Panc1 (cell line): ENCODE measurements at regions not wholly inside any gene's neighbourhood (a gene's known extent, or its start where the extent isn't known, plus 50 kb on each side); places are given as distances from the start of the nearest gene placed in this dataset.

Source experiments
- TF ChIP-seq, protein P1 (sequence below): fragments of 450-650 bp; IDR thresholded peaks from 2 replicates; pipeline ENCODE4 v1.5.1; 2017; ENCODE audit warnings: mild to moderate bottlenecking
- TF ChIP-seq, protein P2 (sequence below), 2 experiments: IDR thresholded peaks; 2 replicates each; pipeline ENCODE4 v1.6.1; 2011 to 2012; ENCODE audit warnings: low read depth in 2 of 2, control low read depth in 1 of 2, low read length in 1 of 2, mild to moderate bottlenecking in 1 of 2, moderate library complexity in 1 of 2; ENCODE audit not compliant: insufficient read depth in 1 of 2

DNA sequence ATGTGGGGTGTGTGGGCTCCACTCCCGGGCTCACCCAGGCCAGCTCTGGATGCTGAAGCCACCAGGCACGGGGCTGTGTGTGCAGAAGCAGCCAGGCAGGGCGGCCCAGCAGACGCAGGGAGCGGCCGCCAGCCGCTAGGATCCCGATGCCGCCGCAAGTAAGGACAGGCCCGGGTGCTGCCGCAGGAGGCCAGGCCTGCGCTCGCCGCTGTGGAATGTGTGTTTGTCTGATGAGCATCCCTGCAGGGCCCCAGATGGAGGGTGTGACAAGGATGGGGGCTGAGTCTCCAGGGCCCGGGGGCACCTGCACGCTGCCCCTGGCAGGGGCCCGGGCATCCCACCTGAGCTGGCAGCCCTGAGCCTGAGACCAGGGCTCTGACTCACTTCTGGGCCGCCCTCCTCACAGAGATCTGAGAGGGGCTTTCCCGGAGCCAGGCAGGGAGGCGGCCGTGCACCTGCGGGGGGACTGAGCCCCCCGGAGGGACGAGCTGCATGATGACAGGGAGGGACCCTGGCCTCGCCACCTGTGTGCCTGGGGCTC is 101.5 kb downstream of the FOXL3 start:
- TF ChIP-seq, protein P1, sequence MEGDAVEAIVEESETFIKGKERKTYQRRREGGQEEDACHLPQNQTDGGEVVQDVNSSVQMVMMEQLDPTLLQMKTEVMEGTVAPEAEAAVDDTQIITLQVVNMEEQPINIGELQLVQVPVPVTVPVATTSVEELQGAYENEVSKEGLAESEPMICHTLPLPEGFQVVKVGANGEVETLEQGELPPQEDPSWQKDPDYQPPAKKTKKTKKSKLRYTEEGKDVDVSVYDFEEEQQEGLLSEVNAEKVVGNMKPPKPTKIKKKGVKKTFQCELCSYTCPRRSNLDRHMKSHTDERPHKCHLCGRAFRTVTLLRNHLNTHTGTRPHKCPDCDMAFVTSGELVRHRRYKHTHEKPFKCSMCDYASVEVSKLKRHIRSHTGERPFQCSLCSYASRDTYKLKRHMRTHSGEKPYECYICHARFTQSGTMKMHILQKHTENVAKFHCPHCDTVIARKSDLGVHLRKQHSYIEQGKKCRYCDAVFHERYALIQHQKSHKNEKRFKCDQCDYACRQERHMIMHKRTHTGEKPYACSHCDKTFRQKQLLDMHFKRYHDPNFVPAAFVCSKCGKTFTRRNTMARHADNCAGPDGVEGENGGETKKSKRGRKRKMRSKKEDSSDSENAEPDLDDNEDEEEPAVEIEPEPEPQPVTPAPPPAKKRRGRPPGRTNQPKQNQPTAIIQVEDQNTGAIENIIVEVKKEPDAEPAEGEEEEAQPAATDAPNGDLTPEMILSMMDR = no peak
- TF ChIP-seq, protein P2, sequence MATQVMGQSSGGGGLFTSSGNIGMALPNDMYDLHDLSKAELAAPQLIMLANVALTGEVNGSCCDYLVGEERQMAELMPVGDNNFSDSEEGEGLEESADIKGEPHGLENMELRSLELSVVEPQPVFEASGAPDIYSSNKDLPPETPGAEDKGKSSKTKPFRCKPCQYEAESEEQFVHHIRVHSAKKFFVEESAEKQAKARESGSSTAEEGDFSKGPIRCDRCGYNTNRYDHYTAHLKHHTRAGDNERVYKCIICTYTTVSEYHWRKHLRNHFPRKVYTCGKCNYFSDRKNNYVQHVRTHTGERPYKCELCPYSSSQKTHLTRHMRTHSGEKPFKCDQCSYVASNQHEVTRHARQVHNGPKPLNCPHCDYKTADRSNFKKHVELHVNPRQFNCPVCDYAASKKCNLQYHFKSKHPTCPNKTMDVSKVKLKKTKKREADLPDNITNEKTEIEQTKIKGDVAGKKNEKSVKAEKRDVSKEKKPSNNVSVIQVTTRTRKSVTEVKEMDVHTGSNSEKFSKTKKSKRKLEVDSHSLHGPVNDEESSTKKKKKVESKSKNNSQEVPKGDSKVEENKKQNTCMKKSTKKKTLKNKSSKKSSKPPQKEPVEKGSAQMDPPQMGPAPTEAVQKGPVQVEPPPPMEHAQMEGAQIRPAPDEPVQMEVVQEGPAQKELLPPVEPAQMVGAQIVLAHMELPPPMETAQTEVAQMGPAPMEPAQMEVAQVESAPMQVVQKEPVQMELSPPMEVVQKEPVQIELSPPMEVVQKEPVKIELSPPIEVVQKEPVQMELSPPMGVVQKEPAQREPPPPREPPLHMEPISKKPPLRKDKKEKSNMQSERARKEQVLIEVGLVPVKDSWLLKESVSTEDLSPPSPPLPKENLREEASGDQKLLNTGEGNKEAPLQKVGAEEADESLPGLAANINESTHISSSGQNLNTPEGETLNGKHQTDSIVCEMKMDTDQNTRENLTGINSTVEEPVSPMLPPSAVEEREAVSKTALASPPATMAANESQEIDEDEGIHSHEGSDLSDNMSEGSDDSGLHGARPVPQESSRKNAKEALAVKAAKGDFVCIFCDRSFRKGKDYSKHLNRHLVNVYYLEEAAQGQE (IDR thresholded peaks at IDR 0.05; ENCODE audit: insufficient read depth in 1 of 2, low read depth in 2 of 2, low read length in 1 of 2) = no peak
